DND-41 (cell line): ENCODE measurements at regions not wholly inside any gene's neighbourhood (a gene's known extent, or its start where the extent isn't known, plus 50 kb on each side); places are given as distances from the start of the nearest gene placed in this dataset.
A peak's percentile ranks its signal among the peaks of the same experiment; 100 is the strongest.

Experiments
- ATAC-seq: fragments of 200-7000 bp; cut with Tn5 transposase; 3 replicates; pipeline ENCODE4 v1.9.1; 2021; ENCODE audit warnings: low read depth; ENCODE audit not compliant: insufficient read depth
- DNase-seq: peaks from one replicate; pipeline ENCODE4 v3.0.0-alpha.2; 2020
- H2AFZ ChIP-seq: 2 replicates; pipeline ENCODE4 v1.6.0; 2012; ENCODE audit warnings: low read depth, low read length
- H3K27ac ChIP-seq: 2 replicates; pipeline ENCODE4 v1.5.1; 2012; ENCODE audit warnings: low read length, inconsistent platforms
- H3K27me3 ChIP-seq: fragments of 200-600 bp; sonication (generic); 2 replicates; pipeline ENCODE4 v1.6.0; 2012; ENCODE audit warnings: low read length, mild to moderate bottlenecking, inconsistent platforms; ENCODE audit not compliant: insufficient read depth, poor library complexity
- H3K36me3 ChIP-seq: 2 replicates; pipeline ENCODE4 v1.5.1; 2012; ENCODE audit warnings: low read length, inconsistent platforms; ENCODE audit not compliant: insufficient read depth
- H3K4me1 ChIP-seq: 2 replicates; pipeline ENCODE4 v1.5.1; 2012; ENCODE audit warnings: mild to moderate bottlenecking, low read length; ENCODE audit not compliant: insufficient read depth
- H3K4me2 ChIP-seq: 2 replicates; pipeline ENCODE4 v1.6.0; 2012; ENCODE audit warnings: mild to moderate bottlenecking, moderate library complexity, low read length, inconsistent platforms; ENCODE audit not compliant: insufficient read depth
- H3K4me3 ChIP-seq, 2 experiments: fragments of 200-600 bp in 1 of 2; shearing (Covaris generic) in 1 of 2; 2 replicates each; pipeline ENCODE4 v1.5.1; 2012 to 2016; ENCODE audit warnings: inconsistent platforms in 2 of 2, low read length in 2 of 2, mild to moderate bottlenecking in 2 of 2, low read depth in 1 of 2, moderate library complexity in 1 of 2
- H3K79me2 ChIP-seq: 2 replicates; pipeline ENCODE4 v1.6.0; 2012; ENCODE audit warnings: low read length, inconsistent platforms; ENCODE audit not compliant: insufficient read depth
- H3K9ac ChIP-seq: 2 replicates; pipeline ENCODE4 v1.6.0; 2012; ENCODE audit warnings: low read depth, mild to moderate bottlenecking, inconsistent platforms, low read length, moderate library complexity
- H3K9me3 ChIP-seq: 2 replicates; pipeline ENCODE4 v1.5.1; 2012; ENCODE audit warnings: low read length, moderate library complexity, mild to moderate bottlenecking, inconsistent platforms; ENCODE audit not compliant: insufficient read depth, severe bottlenecking
- H4K20me1 ChIP-seq: 2 replicates; pipeline ENCODE4 v1.6.0; 2012; ENCODE audit warnings: low read length; ENCODE audit not compliant: insufficient read depth
- CTCF ChIP-seq: IDR thresholded peaks from 2 replicates; pipeline ENCODE4 v1.5.1; 2012; ENCODE audit warnings: borderline replicate concordance, low read length, moderate library complexity, mild to moderate bottlenecking; ENCODE audit not compliant: poor library complexity, severe bottlenecking; ENCODE audit errors: extremely low read depth
- EZH2 ChIP-seq: IDR thresholded peaks from 3 replicates; pipeline ENCODE4 v1.6.1; 2012; ENCODE audit warnings: borderline replicate concordance, low read depth, mild to moderate bottlenecking, moderate library complexity, low read length, inconsistent platforms; ENCODE audit not compliant: severe bottlenecking

GRCh38 chr10:8378198-8378983, 323.9 kb downstream of the GATA3 start:
- Histone ChIP-seq H3K79me2 (no peaks in the 10 kb centered on the region), H3K4me1 (peaks cover 17% of the 10 kb centered on the region), H3K27ac (no peak overlapping the region), H2AFZ (peak overlapping the region; percentile 19; the same call in 1 of the 2 replicates), H3K9ac (no peak overlapping the region), H3K27me3 (no peaks in the 10 kb centered on the region), H3K4me2 (no peak overlapping the region), H3K9me3 (no peaks in the 10 kb centered on the region), H3K36me3 (no peaks in the 10 kb centered on the region), H3K4me3 (no peak overlapping the region), H4K20me1 (no peaks in the 10 kb centered on the region)
- DNase-seq (no peak), ATAC-seq (no peak)
- TF ChIP-seq CTCF: no peak
- no peak for TF ChIP-seq EZH2

- TF ChIP-seq EZH2 (no peak), CTCF (no peak)
- Histone ChIP-seq H3K4me1 (peaks cover 17% of the 10 kb centered on the region), H2AFZ (0 out of 2 replicates have a peak overlapping the region, but pooled peaks have one; percentile 8), H4K20me1 (no peaks in the 10 kb centered on the region), H3K4me3 (no peak overlapping the region), H3K36me3 (no peaks in the 10 kb centered on the region), H3K27me3 (no peaks in the 10 kb centered on the region), H3K27ac (0 out of 2 replicates have a peak overlapping the region, but pooled peaks have one; percentile 28), H3K9ac (no peak overlapping the region), H3K9me3 (no peaks in the 10 kb centered on the region), H3K4me2 (no peak overlapping the region), H3K79me2 (no peaks in the 10 kb centered on the region)
- DNase-seq (no peak), ATAC-seq (no peak)
These were observed 325.7 kb downstream of the GATA3 start for GRCh38 chr10:8379906-8380832.

GRCh38 chr10:8380833-8381496, 326.5 kb downstream of the GATA3 start:
- Histone ChIP-seq H3K36me3 (no peaks in the 10 kb centered on the region), H3K9me3 (no peaks in the 10 kb centered on the region), H4K20me1 (no peaks in the 10 kb centered on the region), H3K27me3 (no peaks in the 10 kb centered on the region), H3K4me1 (peaks cover 14% of the 10 kb centered on the region), H3K79me2 (no peaks in the 10 kb centered on the region), H3K4me3 (no peak overlapping the region), H3K27ac (peak overlapping the region; percentile 28; the same call in 1 of the 2 replicates), H3K9ac (no peak overlapping the region), H2AFZ (peak overlapping the region; percentile 54; the same call in 1 of the 2 replicates), H3K4me2 (no peak overlapping the region)
- TF ChIP-seq EZH2: no peak
- DNase-seq (no peak), ATAC-seq (peak; percentile 57)
